ENCODE measurements at regions not wholly inside any gene's neighbourhood (a gene's known extent, or its start where the extent isn't known, plus 50 kb on each side); places are given as distances from the start of the nearest gene placed in this dataset.

GRCh38 chr18:28831908-28832307 is 655.0 kb upstream of the CDH2 start:
- no peak for TF ChIP-seq CTCF (IDR thresholded peaks at IDR 0.05; ENCODE audit: low read depth, low read length, poor library complexity, severe bottlenecking)
- no peak for TF ChIP-seq EZH2phosphoT487 (IDR thresholded peaks at IDR 0.05; ENCODE audit: borderline replicate concordance, low read length)

Data from DOHH2 (cell line).